GM23248 (cell line): ENCODE measurements at regions not wholly inside any gene's neighbourhood (a gene's known extent, or its start where the extent isn't known, plus 50 kb on each side); places are given as distances from the start of the nearest gene placed in this dataset.

ENCODE experiments used
- EZH2 ChIP-seq: fragments of 200-600 bp; sonication (generic); IDR thresholded peaks from 2 replicates; pipeline ENCODE4 v1.6.1; 2018; ENCODE audit warnings: antibody characterized with exemption, mild to moderate bottlenecking; ENCODE audit not compliant: insufficient read depth, poor library complexity, severe bottlenecking
- EZH2phosphoT487 ChIP-seq: fragments of 200-600 bp; sonication (generic); IDR thresholded peaks from 2 replicates; pipeline ENCODE4 v1.6.1; 2018; ENCODE audit warnings: antibody characterized with exemption, moderate library complexity, mild to moderate bottlenecking, low read depth; ENCODE audit not compliant: insufficient read depth

- no peak for TF ChIP-seq EZH2
- TF ChIP-seq EZH2phosphoT487, result no peak
Measured at GRCh38 chr11:11691296-11692151, 69.7 kb upstream of the GALNT18 start.
